HG03520 (cell line): ENCODE measurements at regions not wholly inside any gene's neighbourhood (a gene's known extent, or its start where the extent isn't known, plus 50 kb on each side); places are given as distances from the start of the nearest gene placed in this dataset.

Source experiments
- ATAC-seq: cut with Tn5 transposase; IDR thresholded peaks from one replicate; pipeline ENCODE4 v1.9.1; 2021; ENCODE audit warnings: mild to moderate bottlenecking, moderate library complexity; ENCODE audit not compliant: unreplicated experiment

GRCh38 chr10:29395409-29395808 lies 106.5 kb downstream of the LYZL1 start:
- ATAC-seq = no peak

GRCh38 chr10:29397221-29397620 lies 108.4 kb downstream of the LYZL1 start:
- ATAC-seq = no peak

- no peak for ATAC-seq
These were observed 114.3 kb downstream of the LYZL1 start for GRCh38 chr10:29403208-29403607.

GRCh38 chr10:29407280-29407858 lies 118.5 kb downstream of the LYZL1 start:
- no peak for ATAC-seq
